Kidney capillary endothelial cell (primary cell): ENCODE measurements at regions not wholly inside any gene's neighbourhood (a gene's known extent, or its start where the extent isn't known, plus 50 kb on each side); places are given as distances from the start of the nearest gene placed in this dataset.
"Not testable (repeated sequence)": the region's sequence is repeated elsewhere in the genome, so short reads cannot be mapped to it uniquely, and the experiment has no call there.

Experiments used
- DNase-seq: peaks from one replicate; pipeline ENCODE4 v3.0.0-alpha.2; 2018; ENCODE audit warnings: low spot score

DNA sequence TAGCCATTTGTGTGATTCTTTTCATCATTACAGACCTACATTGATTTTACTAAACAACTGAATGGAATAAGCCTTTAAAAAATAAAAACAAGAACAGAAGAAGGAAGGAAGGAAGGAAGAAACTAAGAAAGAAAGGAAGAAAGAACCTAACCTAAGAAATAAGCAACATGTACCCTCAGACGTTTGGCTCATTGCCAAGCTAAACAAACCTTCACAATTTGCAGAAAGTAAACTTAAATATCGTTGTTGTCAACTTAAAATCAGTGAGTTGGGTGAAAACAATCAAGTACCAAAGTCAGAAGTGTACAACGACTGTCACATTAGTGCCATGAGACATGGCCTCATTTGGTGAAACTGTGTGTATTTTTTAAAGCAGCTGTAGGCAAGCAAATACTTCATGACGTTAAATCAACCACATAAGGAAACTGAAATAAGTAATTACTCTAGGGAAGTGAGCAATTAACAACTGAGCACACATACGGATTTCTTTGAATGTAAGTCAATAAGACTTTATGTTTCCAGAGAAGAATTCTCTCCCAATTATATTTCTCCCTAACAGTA lies 313.1 kb upstream of the TMPRSS15 start:
- no peak for DNase-seq

DNA sequence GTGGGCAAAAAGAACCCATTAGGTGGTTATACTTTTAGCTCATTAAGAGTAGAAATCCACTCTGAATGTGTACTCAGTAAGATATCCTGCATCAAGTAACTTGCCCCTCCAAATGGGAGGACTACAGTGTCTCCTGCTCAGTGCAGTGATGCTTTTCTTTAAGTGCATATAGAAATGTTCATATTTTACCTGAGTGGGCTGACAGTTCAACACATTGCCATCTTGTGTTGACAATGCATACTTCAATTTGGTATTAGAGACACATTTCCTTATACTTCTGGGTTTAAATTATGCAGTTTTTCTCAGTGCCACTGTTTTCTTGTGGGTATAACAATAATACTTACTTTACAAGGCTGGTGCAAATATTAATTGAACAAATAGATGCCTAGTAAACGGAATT lies 318.6 kb upstream of the TMPRSS15 start:
- DNase-seq = no peak

DNA sequence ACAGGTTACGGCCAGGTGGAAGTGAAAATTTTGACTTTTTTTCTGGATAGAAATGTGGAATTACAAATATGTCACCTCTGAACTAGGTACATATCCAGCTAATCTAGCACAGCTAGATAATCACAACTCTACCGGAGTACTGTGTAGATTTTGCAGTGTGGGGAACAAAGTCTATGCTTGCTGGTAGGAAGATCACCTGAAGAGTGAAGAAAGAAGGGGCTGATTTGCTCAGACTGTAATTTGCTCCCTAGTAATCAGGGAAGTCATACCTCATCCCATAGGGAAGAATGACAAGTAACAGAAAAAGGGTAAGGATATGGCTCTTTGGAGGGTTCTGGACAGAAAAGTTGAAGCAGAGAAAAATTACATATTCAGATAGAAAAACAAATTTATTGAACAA lies 319.6 kb upstream of the TMPRSS15 start:
- no peak for DNase-seq

DNA sequence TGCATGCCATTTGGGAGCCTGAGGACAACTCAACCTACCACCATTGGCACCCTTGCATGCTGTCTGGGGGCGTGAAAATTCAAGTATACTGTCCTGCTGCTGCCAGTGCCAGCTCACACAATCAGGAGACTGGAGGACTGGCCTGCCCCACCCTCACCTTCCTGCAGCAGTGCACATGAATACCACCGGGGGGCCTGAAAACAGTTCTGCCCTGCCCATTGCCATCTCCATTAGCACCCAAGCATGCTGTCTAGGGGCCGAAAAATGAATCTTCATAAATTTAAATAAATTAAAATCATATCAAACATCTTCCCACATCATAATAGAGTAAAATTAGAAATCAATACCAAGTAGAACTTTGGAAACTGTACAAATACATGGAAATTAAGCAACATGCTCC lies 322.1 kb upstream of the TMPRSS15 start:
- no peak for DNase-seq

- DNase-seq = no peak
Measured at GRCh38 chr21:18741954-18742353, 338.4 kb upstream of the TMPRSS15 start.

DNA sequence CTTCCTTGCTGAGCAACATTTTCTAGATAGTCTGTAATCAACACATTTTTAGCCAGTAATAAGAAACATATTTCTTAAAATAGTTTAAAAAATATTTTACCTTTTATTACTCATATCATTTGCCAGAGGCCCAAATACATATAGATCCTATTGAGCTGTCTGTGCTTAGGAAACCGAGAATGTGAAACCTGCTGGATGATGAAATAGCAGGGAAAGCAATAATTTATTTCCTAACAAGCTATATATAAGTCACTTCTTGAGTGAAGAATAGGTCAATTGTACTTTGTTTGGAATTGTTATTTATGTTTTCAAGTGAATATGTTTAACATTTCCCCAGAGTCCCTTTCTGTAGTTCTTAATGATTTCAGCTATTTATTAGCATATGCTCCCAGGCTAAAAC lies 339.9 kb upstream of the TMPRSS15 start:
- no peak for DNase-seq

GRCh38 chr21:18744840-18745239 lies 341.3 kb upstream of the TMPRSS15 start:
- DNase-seq = no peak

GRCh38 chr21:18752894-18753293 lies 349.3 kb upstream of the TMPRSS15 start:
- not testable (repeated sequence) for DNase-seq

- not testable (repeated sequence) for DNase-seq
Measured at GRCh38 chr21:18756272-18756671, 352.7 kb upstream of the TMPRSS15 start.

GRCh38 chr21:18759267-18759666 lies 355.7 kb upstream of the TMPRSS15 start:
- no peak for DNase-seq

- DNase-seq = no peak
Measured at GRCh38 chr21:18759751-18760161, 356.2 kb upstream of the TMPRSS15 start.

GRCh38 chr21:18760247-18760646 lies 356.7 kb upstream of the TMPRSS15 start:
- DNase-seq = no peak

DNA sequence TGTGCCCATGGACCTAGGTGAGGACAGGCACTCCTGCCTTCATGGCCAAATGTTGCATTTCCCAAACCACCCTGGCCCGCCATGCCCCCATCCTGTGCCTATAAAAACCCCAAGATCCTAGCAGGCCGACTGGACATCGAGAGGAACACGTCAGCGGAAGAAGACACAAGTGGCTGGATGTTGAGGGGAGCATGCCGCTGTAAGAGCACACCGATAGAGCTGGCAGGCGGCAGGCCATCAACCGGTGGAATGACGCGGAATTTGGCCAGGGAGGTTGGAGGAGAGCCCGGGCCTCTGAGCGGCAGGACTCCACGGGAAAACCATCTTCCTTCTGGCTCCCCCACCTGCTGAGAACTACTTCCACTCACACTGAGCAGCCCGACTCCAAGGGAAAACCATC lies 361.1 kb upstream of the TMPRSS15 start:
- DNase-seq = no peak

GRCh38 chr21:18769599-18769998 lies 366.0 kb upstream of the TMPRSS15 start:
- DNase-seq = no peak

DNA sequence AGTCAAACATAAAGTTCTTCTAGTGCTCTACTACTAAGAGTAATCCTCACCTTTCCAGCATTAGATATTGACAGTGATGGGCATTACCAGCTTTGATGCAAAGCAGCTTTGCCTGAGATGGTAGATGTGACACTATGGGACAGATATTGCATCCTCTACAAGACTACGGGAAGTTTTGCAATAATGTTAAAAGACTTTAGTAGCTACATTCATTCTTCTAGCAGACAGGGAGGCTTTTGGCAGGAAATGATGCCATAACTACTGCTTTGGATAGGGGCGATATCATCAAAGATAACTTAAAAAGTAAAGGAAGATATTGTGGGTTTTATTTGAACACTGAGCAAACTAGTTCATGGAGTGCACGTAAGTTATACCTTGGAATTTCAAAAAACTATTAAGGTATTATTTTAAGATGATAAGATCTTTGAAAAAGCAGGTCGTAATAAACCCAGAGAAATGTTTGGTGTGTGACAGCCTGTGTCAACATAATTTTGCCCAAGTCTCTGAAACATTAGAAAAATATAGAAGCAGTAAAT lies 368.3 kb upstream of the TMPRSS15 start:
- no peak for DNase-seq

DNA sequence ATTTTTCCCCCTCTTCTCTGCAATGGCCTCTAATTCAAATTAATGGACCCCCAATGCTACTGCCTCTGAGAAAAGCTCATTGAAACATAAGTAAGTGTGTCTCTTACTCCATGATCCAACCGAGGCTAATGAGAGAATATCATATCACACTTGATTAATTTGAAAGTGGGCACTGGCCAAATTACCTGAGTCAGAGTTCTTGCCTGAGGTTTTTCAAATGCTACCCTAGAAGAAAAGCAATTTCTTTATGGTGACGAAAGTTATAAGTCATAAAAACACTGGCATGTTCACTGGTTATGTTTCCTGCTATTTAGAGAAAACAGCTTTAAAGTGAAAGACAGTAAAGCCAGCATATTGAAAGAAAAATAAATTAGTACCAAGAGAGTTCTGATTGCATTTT lies 368.8 kb upstream of the TMPRSS15 start:
- no peak for DNase-seq

DNA sequence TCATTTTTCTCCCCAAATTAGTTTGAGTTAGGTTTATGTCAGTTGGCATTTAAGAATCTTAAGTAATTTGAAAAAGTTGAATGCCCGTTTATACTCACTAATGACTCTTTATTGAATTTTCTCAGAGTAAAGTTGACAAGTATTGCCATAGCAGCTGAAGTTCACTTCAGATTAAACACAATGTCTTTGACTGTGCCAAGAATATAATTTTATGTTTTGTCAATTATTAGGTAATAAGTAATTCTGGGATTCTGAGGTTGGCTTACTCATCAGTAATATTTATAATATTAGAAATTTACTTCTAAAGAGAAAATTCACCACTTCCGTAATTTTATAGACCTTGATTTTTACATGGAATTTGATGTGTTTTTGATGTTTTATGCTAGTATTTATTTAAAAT lies 369.3 kb upstream of the TMPRSS15 start:
- no peak for DNase-seq

DNA sequence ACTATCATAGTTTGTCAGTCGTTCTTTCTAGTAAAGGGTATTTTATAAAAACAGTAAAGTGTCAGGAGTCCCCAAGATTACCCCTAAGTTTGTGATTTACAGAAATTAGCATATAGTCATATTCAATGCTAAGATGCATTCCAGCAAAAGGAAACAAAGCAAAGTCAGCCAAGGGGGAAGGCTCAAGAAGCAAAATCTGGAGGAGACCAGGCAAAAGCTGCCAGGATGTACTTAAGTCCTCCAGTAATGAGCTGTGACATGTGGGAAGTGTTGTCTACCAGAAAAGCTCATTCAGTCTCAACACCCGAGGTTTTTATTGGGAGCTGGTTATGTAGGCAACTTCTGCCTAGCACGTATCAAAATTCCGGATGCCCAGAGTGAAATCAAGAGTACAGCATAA lies 373.4 kb upstream of the TMPRSS15 start:
- DNase-seq = no peak

DNA sequence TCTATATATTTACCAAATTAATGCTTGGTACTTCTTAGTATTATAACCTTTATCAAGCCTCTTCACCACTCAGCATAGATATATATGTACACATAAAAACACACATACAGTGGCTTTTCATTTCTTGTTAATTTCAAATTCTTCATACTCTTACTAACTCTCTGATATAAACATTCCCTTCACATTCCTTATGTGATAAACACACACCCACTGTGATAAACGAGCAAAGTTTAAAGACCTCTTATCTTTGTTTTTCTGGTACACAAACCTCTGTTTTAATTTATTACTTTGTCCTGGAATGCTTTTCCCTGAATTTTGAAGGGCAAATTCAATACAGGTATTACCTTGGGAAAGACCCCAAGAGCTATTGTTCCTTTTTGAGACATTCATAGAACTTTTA lies 379.1 kb upstream of the TMPRSS15 start:
- no peak for DNase-seq

- DNase-seq = no peak
Measured at GRCh38 chr21:18801468-18801867, 397.9 kb upstream of the TMPRSS15 start.

- no peak for DNase-seq
Measured at GRCh38 chr21:18803624-18804023, 400.0 kb upstream of the TMPRSS15 start.

- no peak for DNase-seq
Measured at GRCh38 chr21:18810136-18810535, 406.6 kb upstream of the TMPRSS15 start.

DNA sequence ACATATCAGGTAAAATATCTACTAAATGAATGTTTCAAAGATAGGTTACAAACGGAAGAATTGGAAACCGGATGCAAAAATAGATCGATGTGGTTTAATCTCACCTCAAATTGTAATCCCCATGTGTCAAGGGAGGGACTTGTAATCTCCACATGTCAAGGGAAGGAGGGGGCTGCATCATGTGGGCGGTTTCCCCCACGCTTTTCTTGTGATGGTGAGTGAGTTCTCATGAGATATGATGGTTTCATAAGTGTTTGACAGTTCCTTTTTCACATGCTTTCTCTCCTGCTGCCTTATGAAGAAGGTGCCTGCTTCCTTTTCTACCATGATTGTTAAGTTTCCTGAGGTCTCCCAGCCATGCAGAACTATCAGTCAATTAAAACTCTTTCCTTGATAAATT lies 408.7 kb upstream of the TMPRSS15 start:
- no peak for DNase-seq

- DNase-seq = no peak
Measured at GRCh38 chr21:18819507-18819906, 415.9 kb upstream of the TMPRSS15 start.

DNA sequence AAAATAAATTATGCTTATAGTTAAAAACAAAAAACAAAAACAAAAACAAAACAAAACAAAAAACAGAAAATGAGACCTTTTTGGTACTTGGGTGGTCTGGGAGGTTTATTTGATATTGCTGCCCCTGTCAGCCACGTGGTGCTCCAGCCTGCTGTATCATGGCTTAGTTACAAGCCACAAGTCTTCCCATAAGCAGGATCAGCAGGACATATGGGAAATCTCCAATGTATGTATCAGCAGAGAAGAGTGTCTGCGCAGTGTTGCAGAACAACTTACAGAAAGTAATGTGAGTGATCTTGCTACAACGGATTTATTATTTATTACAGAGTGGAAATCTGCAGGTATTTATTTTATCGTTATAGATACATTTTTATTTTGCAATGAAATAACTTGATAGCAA lies 423.0 kb upstream of the TMPRSS15 start:
- DNase-seq = no peak
